Gastrocnemius medialis (tissue), 4 donors: ENCODE measurements at regions not wholly inside any gene's neighbourhood (a gene's known extent, or its start where the extent isn't known, plus 50 kb on each side); places are given as distances from the start of the nearest gene placed in this dataset.

ENCODE experiments used
- ATAC-seq, 2 donors: fragments of 150-250 bp; one replicate each; pipeline ENCODE4 v1.9.1; 2016
- DNase-seq, 2 donors: peaks; one replicate each; pipeline ENCODE4 v3.0.0-alpha.2; 2019
- H3K27ac ChIP-seq, 4 donors: fragments of 200-600 bp; sonication (generic); 1 replicate in 1 of 4; 2 replicates in 3 of 4; pipeline ENCODE4 v1.5.1; 2016 to 2018; ENCODE audit warnings: mild to moderate bottlenecking in 2 of 4, moderate library complexity in 1 of 4
- H3K27me3 ChIP-seq, 3 donors: fragments of 200-600 bp; sonication (generic) in 2 of 3; 1 replicate in 1 of 3; 2 replicates in 2 of 3; pipeline versions ENCODE4 v1.5.1 to v1.6.0; 2016 to 2019; ENCODE audit warnings: mild to moderate bottlenecking in 1 of 3, moderate library complexity in 1 of 3
- H3K36me3 ChIP-seq, 2 donors: fragments of 200-600 bp; sonication (generic) in 1 of 2; one replicate each; pipeline ENCODE4 v1.5.1; 2017 to 2018
- H3K4me1 ChIP-seq, 2 donors: fragments of 200-600 bp; sonication (generic) in 1 of 2; one replicate each; pipeline ENCODE4 v1.5.1; 2016 to 2017; ENCODE audit warnings: mild to moderate bottlenecking in 2 of 2
- H3K4me3 ChIP-seq, 4 donors: fragments of 200-600 bp; sonication (generic) in 3 of 4; 1 replicate in 1 of 4; 2 replicates in 3 of 4; pipeline ENCODE4 v1.5.1; 2016 to 2019; ENCODE audit warnings: mild to moderate bottlenecking in 2 of 4
- H3K9me3 ChIP-seq, 3 donors: fragments of 200-600 bp; sonication (generic) in 2 of 3; 1 replicate in 1 of 3; 2 replicates in 2 of 3; pipeline ENCODE4 v1.5.1; 2016 to 2019
- POLR2A ChIP-seq, 2 donors: fragments of 450-650 bp; IDR thresholded peaks; one replicate each; pipeline ENCODE4 v1.6.1; 2017; ENCODE audit warnings: antibody characterized with exemption in 2 of 2, mild to moderate bottlenecking in 2 of 2, moderate library complexity in 2 of 2
- in situ Hi-C, 4 donors: fragments of 200-750 bp; cut with MboI; loops; one replicate each; pipeline versions ENCODE4 v1.15.0 to v1.8.0; 2017; ENCODE audit warnings: low sequenced_read_pairs in 4 of 4
- intact Hi-C: fragments of 100-400 bp; cut with DNase I; formaldehyde crosslinking; loops from one replicate; pipeline ENCODE4 v1.15.1; 2023; ENCODE audit warnings: low total_unique reads
- TF ChIP-seq, protein P1 (sequence below), 5 experiments: fragments of 450-650 bp in 3 of 5; fragments of 200-600 bp in 2 of 5; sonication (generic) in 2 of 5; IDR thresholded peaks in 4 of 5; conservative IDR thresholded peaks in 1 of 5; 1 replicate in 4 of 5; 2 replicates in 1 of 5; pipeline ENCODE4 v1.5.1; 2016 to 2019; ENCODE audit warnings: antibody characterized with exemption in 5 of 5, mild to moderate bottlenecking in 3 of 5, moderate library complexity in 3 of 5

DNA sequence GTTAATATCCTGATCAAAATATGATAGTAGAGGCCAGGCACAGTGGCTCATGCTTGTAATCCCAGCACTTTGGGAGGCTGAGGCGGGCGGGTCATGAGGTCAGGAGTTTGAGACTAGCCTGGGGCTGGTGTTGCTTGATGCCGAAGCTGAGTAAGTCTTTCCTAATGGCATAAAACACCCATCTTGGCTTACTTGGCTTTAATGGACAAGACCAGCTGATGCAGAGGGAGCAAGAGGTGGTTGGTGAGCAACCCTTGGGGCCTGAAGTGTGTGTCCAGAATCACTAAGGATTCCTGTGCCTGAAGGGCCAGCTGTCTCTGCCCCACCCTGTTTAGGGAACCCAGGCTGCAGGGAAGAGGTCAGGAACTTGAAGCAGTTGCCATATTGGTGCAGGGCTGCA, 217.2 kb downstream of the ARL4C start:
- TF ChIP-seq, protein P1, sequence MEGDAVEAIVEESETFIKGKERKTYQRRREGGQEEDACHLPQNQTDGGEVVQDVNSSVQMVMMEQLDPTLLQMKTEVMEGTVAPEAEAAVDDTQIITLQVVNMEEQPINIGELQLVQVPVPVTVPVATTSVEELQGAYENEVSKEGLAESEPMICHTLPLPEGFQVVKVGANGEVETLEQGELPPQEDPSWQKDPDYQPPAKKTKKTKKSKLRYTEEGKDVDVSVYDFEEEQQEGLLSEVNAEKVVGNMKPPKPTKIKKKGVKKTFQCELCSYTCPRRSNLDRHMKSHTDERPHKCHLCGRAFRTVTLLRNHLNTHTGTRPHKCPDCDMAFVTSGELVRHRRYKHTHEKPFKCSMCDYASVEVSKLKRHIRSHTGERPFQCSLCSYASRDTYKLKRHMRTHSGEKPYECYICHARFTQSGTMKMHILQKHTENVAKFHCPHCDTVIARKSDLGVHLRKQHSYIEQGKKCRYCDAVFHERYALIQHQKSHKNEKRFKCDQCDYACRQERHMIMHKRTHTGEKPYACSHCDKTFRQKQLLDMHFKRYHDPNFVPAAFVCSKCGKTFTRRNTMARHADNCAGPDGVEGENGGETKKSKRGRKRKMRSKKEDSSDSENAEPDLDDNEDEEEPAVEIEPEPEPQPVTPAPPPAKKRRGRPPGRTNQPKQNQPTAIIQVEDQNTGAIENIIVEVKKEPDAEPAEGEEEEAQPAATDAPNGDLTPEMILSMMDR (IDR thresholded peaks at IDR 0.05 in 4 of 5, conservative IDR thresholded peaks at IDR 0.05 in 1 of 5) = no peak
- no peak for TF ChIP-seq POLR2A (IDR thresholded peaks at IDR 0.05)
- Histone ChIP-seq H3K4me3 (no peak overlapping the region), H3K36me3 (no peaks in the 10 kb centered on the region), H3K27me3 (no peaks in the 10 kb centered on the region), H3K4me1 (no peaks in the 10 kb centered on the region), H3K9me3 (no peaks in the 10 kb centered on the region), H3K27ac (no peak overlapping the region)
- intact Hi-C loops = no loop called here
- no peak for ATAC-seq
- in situ Hi-C loops = loop anchor here in 1 of 4 donors (10.0 kb wide), 1 partner anchor 215 kb away; the partner anchor contains the start of gene ARL4C
- DNase-seq = no peak

DNA sequence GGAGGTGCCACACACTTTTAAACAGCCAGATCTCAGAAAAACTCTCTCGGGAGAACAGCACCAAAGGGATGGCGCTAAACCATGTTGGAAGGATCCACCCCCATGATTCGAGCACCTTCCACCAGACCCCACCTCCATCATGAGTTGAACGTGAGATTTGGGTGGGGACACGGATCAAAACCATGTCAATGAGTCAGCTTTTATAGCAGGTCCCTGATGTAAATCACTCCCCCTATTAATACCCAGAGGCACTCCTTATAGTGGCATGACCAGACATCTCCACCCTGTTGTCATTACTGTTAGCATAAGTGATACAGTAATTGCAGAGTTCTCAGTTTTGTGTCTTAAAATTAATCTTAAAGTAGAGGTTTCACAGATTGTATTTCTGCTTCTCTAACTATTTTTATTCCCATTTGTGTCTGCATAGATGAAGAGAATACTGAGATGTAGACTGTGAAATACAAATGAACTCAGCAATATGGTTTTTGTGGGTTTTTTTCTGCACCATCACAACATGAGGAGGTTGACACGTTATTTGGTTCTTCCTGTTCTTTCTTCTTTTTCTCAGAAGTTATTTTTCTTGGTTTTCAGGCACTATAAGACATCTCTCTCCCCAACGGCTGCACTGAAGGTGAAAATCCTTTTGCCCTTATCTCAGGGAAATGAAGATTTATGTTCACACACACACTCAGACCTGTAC, 218.2 kb downstream of the ARL4C start:
- H3K36me3 ChIP-seq = no peaks in the 10 kb centered on the region
- TF ChIP-seq, protein P1 (IDR thresholded peaks at IDR 0.05 in 4 of 5, conservative IDR thresholded peaks at IDR 0.05 in 1 of 5) = no peak
- TF ChIP-seq POLR2A (IDR thresholded peaks at IDR 0.05) = no peak
- no peak overlapping the region for H3K4me3 ChIP-seq
- intact Hi-C loops (no loop called here), in situ Hi-C loops (no loop called here)
- H3K9me3 ChIP-seq = no peaks in the 10 kb centered on the region
- no peak for DNase-seq
- no peaks in the 10 kb centered on the region for H3K27me3 ChIP-seq
- H3K27ac ChIP-seq = no peak overlapping the region
- no peak for ATAC-seq
- H3K4me1 ChIP-seq = no peaks in the 10 kb centered on the region

DNA sequence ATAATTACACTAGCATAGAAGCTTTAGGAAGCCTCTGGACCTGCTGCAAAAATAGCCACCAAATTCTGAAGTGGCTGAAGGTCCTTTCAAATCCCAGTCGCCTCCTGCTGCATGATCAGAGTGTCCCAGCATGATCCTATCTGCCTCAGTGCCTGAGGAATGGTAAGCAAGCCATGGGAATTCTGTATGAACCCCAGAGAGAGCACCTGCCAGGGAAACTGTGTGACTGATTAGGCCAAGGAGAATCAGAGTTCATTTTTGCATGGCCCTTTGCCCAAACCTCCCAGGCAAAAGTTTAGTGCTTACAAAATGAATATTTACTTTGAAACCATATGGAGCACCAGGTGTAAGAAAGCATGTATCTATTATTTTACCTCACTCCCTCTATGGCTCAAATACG, 221.4 kb downstream of the ARL4C start:
- DNase-seq (no peak), ATAC-seq (no peak)
- TF ChIP-seq, protein P1 (IDR thresholded peaks at IDR 0.05 in 4 of 5, conservative IDR thresholded peaks at IDR 0.05 in 1 of 5) = no peak
- no peak for TF ChIP-seq POLR2A (IDR thresholded peaks at IDR 0.05)
- Histone ChIP-seq H3K9me3 (no peaks in the 10 kb centered on the region), H3K36me3 (no peaks in the 10 kb centered on the region), H3K27me3 (no peaks in the 10 kb centered on the region), H3K27ac (no peak overlapping the region), H3K4me1 (no peaks in the 10 kb centered on the region), H3K4me3 (no peak overlapping the region)
- in situ Hi-C loops (no loop called here), intact Hi-C loops (no loop called here)

DNA sequence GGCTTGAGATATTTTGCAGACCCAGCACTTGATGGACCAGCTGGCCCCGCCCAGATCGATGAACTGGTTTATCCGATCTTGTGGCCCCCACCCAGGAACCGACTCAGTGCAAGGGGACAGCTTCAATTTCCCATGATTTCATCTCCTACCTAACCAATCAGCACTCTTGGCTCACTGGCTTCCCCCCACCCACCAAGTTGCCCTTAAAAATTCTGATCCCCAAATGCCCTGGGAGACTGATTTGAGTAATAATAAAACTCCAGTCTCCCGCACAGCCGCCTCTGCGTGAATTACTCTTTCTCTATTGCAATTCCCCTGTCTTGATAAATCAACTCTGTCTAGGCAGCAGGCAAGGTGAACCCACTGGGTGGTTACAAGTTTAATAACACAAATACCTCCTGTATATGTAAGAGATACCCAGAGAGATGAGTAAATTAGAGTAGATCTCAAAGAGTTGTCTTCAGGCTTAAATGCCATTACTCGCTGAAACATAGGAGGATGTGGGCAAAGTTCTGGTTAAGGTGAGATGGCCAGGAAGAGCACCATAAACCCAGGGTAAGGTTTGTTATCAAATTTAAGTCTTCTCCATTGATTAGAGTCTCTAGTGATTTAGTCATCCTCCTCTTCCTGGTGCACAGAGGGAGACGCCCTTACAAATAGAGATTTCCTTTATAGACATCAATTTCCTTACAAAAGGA, 222.8 kb downstream of the ARL4C start:
- intact Hi-C loops (no loop called here), in situ Hi-C loops (no loop called here)
- ATAC-seq (no peak), DNase-seq (no peak)
- Histone ChIP-seq H3K27me3 (no peaks in the 10 kb centered on the region), H3K4me1 (no peaks in the 10 kb centered on the region), H3K4me3 (no peak overlapping the region), H3K9me3 (no peaks in the 10 kb centered on the region), H3K27ac (no peak overlapping the region), H3K36me3 (no peaks in the 10 kb centered on the region)
- no peak for TF ChIP-seq POLR2A (IDR thresholded peaks at IDR 0.05)
- TF ChIP-seq, protein P1 (IDR thresholded peaks at IDR 0.05 in 4 of 5, conservative IDR thresholded peaks at IDR 0.05 in 1 of 5) = no peak
